Esophagus (tissue), 2 donors: ENCODE measurements at regions not wholly inside any gene's neighbourhood (a gene's known extent, or its start where the extent isn't known, plus 50 kb on each side); places are given as distances from the start of the nearest gene placed in this dataset.

Experiments
- H3K27ac ChIP-seq, 2 donors: one replicate each; pipeline ENCODE4 v1.5.1; 2013; ENCODE audit warnings: low read depth in 2 of 2, mild to moderate bottlenecking in 2 of 2, inconsistent platforms in 1 of 2, low read length in 1 of 2, moderate library complexity in 1 of 2
- H3K27me3 ChIP-seq, 2 donors: one replicate each; pipeline ENCODE4 v1.6.1; 2013; ENCODE audit warnings: low read length in 2 of 2, control low read depth in 1 of 2, mild to moderate bottlenecking in 1 of 2; ENCODE audit not compliant: insufficient read depth in 2 of 2, control insufficient read depth in 1 of 2
- H3K36me3 ChIP-seq, 2 donors: one replicate each; pipeline ENCODE4 v1.6.1; 2013; ENCODE audit warnings: low read length in 1 of 2; ENCODE audit not compliant: control insufficient read depth in 2 of 2, insufficient read depth in 2 of 2
- H3K4me1 ChIP-seq, 2 donors: one replicate each; pipeline ENCODE4 v1.6.1; 2013; ENCODE audit warnings: low read length in 1 of 2; ENCODE audit not compliant: control insufficient read depth in 2 of 2, insufficient read depth in 2 of 2
- H3K4me3 ChIP-seq, 2 donors: one replicate each; pipeline ENCODE4 v1.5.1; 2013; ENCODE audit warnings: low read length in 2 of 2, mild to moderate bottlenecking in 2 of 2, low read depth in 1 of 2, moderate library complexity in 1 of 2
- H3K9me3 ChIP-seq, 2 donors: one replicate each; pipeline ENCODE4 v1.6.1; 2013; ENCODE audit warnings: mild to moderate bottlenecking in 2 of 2, low read depth in 1 of 2, low read length in 1 of 2, moderate library complexity in 1 of 2; ENCODE audit not compliant: control insufficient read depth in 2 of 2, insufficient read depth in 1 of 2
- WGBS, 2 donors: extraction: QIAGEN DNeasy Blood & Tissue Kit; methylation state at CpG; one replicate each; pipeline ENCODE4 v1.1.7; 2013; 5-methylcytosine and 5-hydroxymethylcytosine counted together
- donor health status: healthy with polysubstance abuse.
- donor health status: Bipolar disorder and iron deficiency.

DNA sequence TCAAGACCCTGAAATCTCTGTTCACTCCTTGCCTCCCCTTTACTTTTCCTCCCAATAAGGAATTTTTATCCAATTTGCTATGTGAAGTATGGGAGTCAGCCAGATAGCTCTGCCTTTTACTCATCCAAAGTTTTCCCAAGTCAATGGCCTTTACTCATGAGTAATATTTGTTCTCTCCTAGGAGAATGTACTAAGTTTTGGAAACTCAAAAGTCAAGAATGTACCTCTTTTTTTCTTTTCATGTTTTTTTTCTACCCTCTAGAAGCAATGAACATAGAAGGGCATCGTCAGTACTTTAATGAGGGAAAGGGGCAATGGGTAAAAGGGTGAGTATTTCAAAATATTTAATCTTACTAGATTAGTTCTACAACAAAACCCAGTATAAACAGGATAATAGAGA, 140.2 kb upstream of the SGCD start:
- 69 to 72% methylated on average over 1 of the region's 1 CpG for WGBS, 2 donors
- Histone ChIP-seq H3K27me3 (no peaks in the 10 kb centered on the region), H3K4me1 (no peaks in the 10 kb centered on the region), H3K27ac (no peak overlapping the region), H3K36me3 (no peaks in the 10 kb centered on the region), H3K4me3 (no peak overlapping the region), H3K9me3 (no peaks in the 10 kb centered on the region)

- no peak overlapping the region for H3K27ac ChIP-seq
- no peaks in the 10 kb centered on the region for H3K4me1 ChIP-seq
- no peaks in the 10 kb centered on the region for H3K27me3 ChIP-seq
- no peaks in the 10 kb centered on the region for H3K9me3 ChIP-seq
- H3K4me3 ChIP-seq, result no peak overlapping the region
- no peaks in the 10 kb centered on the region for H3K36me3 ChIP-seq
- 53 to 56% methylated on average over 3 of the region's 3 CpGs for WGBS, 2 donors
Observed at GRCh38 chr5:156188016-156188415, 138.9 kb upstream of the SGCD start.

- H3K4me1 ChIP-seq, result no peaks in the 10 kb centered on the region
- 89 to 91% methylated on average over 4 of the region's 4 CpGs for WGBS, 2 donors
Observed at GRCh38 chr5:156189628-156190027, 137.3 kb upstream of the SGCD start.

DNA sequence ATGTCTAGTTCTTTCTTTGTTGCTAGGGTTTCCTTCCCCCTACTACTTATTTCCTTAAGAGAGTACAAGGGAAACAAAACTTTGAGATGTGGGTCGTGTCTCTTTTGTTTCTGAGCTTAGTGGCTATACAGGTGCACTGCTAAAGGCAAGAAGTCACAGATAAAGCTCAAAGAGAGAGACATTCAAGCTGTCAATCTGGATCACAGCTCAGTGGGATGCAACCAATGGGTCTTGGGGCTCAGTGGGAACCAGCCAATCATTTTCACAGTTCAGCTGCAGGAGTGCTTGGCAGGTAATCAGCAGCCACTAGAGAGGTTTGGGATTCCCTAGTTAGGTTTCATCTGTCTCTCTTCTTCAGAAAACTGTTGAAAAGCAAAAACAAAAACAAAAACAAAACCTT, 135.4 kb upstream of the SGCD start:
- H3K9me3 ChIP-seq, result no peaks in the 10 kb centered on the region

More at GRCh38 chr5:156189628-156190027, 137.3 kb upstream of the SGCD start:
- Histone ChIP-seq H3K27ac (no peak overlapping the region), H3K4me3 (no peak overlapping the region), H3K36me3 (no peaks in the 10 kb centered on the region), H3K27me3 (no peaks in the 10 kb centered on the region), H3K9me3 (no peaks in the 10 kb centered on the region)

GRCh38 chr5:156197042-156197635, 129.8 kb upstream of the SGCD start:
- Histone ChIP-seq H3K9me3 (no peaks in the 10 kb centered on the region), H3K4me3 (no peak overlapping the region), H3K4me1 (no peaks in the 10 kb centered on the region), H3K27ac (no peak overlapping the region), H3K27me3 (no peaks in the 10 kb centered on the region), H3K36me3 (no peaks in the 10 kb centered on the region)
- 54 to 56% methylated on average over 3 of the region's 3 CpGs for WGBS, 2 donors

More for the DNA sequence above, 135.4 kb upstream of the SGCD start:
- H3K4me3 ChIP-seq, result no peak overlapping the region
- H3K36me3 ChIP-seq, result no peaks in the 10 kb centered on the region
- WGBS, 2 donors, result 27 to 43% methylated on average over 1 of the region's 1 CpG
- no peaks in the 10 kb centered on the region for H3K4me1 ChIP-seq
- no peak overlapping the region for H3K27ac ChIP-seq
- no peaks in the 10 kb centered on the region for H3K27me3 ChIP-seq

- Histone ChIP-seq H3K4me1 (no peaks in the 10 kb centered on the region), H3K27ac (no peak overlapping the region), H3K9me3 (no peaks in the 10 kb centered on the region), H3K4me3 (no peak overlapping the region), H3K36me3 (no peaks in the 10 kb centered on the region), H3K27me3 (no peaks in the 10 kb centered on the region)
- 81 to 84% methylated on average over 1 of the region's 1 CpG for WGBS, 2 donors
Observed at GRCh38 chr5:156199045-156199444, 127.9 kb upstream of the SGCD start.

GRCh38 chr5:156200938-156201787, 125.8 kb upstream of the SGCD start:
- no peak overlapping the region for H3K27ac ChIP-seq
- H3K27me3 ChIP-seq, result no peaks in the 10 kb centered on the region
- no peaks in the 10 kb centered on the region for H3K4me1 ChIP-seq
- no peaks in the 10 kb centered on the region for H3K36me3 ChIP-seq
- no peak overlapping the region for H3K4me3 ChIP-seq
- H3K9me3 ChIP-seq, result no peaks in the 10 kb centered on the region
- WGBS, 2 donors, result 73 to 77% methylated on average over 8 of the region's 8 CpGs

GRCh38 chr5:156201788-156202403, 125.1 kb upstream of the SGCD start:
- Histone ChIP-seq H3K27ac (no peak overlapping the region), H3K9me3 (no peaks in the 10 kb centered on the region), H3K4me3 (no peak overlapping the region), H3K4me1 (no peaks in the 10 kb centered on the region), H3K36me3 (no peaks in the 10 kb centered on the region), H3K27me3 (no peaks in the 10 kb centered on the region)
- WGBS, 2 donors, result 47 to 52% methylated on average over 3 of the region's 3 CpGs

- Histone ChIP-seq H3K27ac (no peak overlapping the region), H3K27me3 (no peaks in the 10 kb centered on the region), H3K4me1 (no peaks in the 10 kb centered on the region), H3K4me3 (no peak overlapping the region), H3K9me3 (peaks cover 3 to 8% of the 10 kb centered on the region in 2 donors), H3K36me3 (no peaks in the 10 kb centered on the region)
Observed at GRCh38 chr5:156208271-156208670, 118.7 kb upstream of the SGCD start.
